HG03460 (cell line): ENCODE measurements at regions not wholly inside any gene's neighbourhood (a gene's known extent, or its start where the extent isn't known, plus 50 kb on each side); places are given as distances from the start of the nearest gene placed in this dataset.
"Not testable (repeated sequence)": the region's sequence is repeated elsewhere in the genome, so short reads cannot be mapped to it uniquely, and the experiment has no call there.

ENCODE experiments used
- ATAC-seq: cut with Tn5 transposase; IDR thresholded peaks from one replicate; pipeline ENCODE4 v1.9.1; 2021; ENCODE audit not compliant: unreplicated experiment

- no peak for ATAC-seq
Observed at GRCh38 chr20:57780398-57780797, 70.6 kb upstream of the PMEPA1 start.

DNA sequence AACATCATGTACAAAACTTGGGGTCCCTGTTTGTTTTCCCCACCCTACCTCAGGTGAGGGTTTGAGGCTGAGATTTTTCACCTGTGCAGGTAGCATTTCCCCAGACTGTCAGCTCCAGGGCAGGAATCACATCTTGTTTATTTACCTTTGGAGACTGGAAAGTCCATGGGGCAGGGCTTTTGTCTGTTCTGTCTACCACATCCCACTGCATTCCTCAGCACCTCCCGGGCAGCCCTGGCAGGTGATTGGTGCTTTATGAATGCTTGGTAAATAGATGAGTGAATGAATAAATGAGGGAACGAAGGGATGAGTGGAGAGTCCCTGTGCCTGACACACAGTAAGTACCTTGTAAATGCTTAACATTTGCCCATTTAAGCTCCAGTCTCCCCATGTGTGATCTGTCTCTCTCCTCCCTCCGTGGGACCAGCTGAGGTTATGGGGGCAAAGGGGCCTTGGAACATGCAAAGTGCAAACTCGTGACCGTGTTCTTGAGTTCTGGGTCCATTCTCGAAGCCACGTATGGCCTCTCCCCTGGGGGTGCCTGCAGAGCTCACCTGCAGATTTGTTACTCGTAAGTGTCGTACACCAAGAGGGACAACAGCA, 69.7 kb upstream of the PMEPA1 start:
- no peak for ATAC-seq

DNA sequence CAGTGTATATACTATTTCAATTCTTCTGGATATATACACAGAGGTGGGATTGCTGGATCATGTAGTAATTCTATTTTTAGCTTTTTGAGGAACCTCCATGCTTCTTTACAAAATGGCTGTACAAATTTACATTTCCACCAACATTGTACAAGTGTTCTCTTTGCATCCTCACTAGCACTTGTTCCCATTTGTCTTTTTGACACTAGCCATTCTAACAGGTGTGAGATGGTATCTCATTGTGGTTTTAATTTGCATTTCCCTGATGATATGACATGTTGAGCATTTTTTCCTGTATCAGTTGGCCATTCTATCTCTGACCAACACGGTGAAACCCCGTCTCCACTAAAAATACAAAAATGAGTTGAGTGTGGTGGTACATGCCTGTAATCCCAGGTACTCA, 68.1 kb upstream of the PMEPA1 start:
- no peak for ATAC-seq

GRCh38 chr20:57774951-57775350, 65.1 kb upstream of the PMEPA1 start:
- ATAC-seq = no peak

DNA sequence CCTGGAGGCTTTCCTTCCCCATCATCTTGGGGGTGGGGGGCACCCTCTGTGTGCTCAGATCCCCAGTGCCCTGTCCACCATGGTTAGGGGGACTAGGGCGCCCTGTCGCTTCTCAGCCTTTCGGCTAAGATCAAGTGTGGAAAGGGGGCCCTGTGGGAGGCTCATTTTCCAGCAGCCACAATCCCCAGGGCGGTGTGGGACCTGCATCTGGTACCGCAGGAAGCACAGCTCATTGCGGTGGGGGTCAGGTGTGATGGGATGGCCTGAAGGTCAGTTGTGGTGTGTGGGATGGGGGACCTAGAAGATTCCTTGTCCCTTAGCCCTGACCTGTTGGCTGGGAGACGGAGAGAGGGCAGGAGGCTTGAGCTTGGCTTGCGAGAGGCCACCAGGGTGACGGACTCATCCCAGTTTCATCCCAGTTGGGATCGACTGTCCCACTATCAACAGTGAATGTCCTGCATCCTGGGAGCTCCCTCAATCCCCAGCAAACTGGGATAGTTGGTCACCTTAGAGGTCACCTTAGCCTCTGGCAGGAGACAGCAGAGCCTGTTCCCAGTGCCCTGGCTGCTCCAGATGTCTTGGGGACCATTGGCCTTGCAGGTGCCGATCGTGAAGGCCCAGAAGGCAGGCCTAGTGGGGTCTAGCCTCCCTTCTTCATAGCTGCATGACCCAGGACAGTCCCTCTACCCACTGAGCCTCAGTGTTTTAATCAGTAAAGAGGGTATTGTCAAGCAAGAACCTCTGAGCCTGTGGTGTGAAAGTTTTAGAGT, 64.5 kb upstream of the PMEPA1 start:
- ATAC-seq = no peak

DNA sequence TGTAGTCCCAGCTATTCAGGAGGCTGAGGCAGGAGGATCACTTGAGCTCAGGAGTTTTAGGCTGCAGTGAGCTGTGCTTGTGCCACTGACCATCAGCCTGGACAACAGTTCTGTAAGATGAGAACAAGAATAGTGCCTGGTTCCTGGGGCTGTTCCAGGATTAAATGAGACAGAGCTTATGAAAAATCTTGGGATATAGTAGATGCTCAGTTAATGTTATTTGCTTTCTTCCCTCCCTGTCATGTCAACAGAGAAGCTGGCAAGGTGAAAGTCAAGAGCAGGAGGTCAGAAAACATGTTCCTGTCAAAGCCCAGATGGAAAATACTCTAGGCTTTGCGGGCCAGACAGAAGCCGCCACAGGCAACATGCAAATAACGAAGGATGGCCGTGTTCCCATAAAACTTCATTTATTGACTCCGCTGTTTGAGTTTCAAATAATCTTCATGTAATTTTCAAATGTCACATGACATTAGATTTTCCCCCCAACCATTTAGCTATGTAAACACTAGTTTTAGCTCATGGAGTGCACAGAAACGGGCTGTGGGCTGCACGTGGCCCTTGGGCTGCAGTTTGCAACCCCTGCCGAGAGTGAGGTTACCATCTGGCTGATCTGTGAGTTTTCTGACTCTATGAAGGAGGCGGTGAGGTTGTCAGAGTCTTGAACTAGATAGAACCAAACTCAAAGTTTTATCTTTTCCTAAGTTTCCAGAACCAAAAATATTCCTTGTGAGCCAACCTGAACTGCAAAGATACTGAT, 63.4 kb upstream of the PMEPA1 start:
- ATAC-seq = no peak

DNA sequence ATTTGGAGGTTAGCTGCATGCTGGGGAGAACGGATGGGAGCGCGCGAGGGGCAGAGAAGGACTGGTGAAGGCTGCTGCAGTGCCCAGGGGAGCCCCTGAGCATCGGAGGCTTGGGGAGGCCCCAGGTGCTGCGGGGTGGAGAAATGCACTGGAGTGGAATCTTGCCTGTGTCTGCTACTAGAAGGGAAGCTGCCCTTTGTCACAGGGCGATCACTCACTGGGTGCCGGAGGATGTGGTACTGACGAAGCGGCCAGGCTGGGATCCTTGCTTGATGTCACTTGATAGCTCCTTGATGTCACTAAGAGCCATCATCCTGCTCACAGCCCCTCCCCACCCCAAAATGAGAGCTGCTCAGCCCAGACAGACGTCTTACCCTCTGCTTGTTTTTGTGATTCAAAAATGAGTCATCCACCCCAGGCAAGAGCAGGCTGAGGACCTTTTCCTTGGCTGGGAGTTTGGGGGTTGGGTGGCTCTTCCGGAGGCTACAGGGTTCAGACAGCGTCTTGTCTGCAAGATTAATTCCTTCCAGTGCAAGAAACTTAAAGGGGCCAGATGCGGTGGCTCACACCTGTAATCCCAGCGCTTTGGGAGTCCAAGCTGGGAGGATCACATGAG, 62.6 kb upstream of the PMEPA1 start:
- ATAC-seq = no peak

- no peak for ATAC-seq
Observed at GRCh38 chr20:57770852-57771720, 61.3 kb upstream of the PMEPA1 start.

DNA sequence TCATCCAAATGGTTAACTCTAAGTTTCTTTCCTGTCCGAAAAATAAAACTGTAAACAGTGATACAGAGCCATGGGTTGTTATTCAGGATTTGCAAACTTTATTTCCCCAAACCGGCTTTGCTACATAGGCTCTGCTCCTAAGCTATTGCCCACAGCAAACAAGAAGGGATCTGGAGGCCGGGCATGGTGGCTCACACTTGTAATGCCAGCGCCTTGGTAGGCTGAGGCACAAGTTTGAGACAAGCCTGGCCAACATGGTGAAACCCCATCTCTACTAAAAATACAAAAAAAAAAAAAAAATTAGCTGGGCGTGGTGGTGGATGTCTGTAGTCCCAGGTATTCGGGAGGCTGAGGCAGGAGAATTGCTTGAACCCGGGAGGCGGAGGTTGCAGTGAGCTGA, 60.6 kb upstream of the PMEPA1 start:
- ATAC-seq = not testable (repeated sequence)

DNA sequence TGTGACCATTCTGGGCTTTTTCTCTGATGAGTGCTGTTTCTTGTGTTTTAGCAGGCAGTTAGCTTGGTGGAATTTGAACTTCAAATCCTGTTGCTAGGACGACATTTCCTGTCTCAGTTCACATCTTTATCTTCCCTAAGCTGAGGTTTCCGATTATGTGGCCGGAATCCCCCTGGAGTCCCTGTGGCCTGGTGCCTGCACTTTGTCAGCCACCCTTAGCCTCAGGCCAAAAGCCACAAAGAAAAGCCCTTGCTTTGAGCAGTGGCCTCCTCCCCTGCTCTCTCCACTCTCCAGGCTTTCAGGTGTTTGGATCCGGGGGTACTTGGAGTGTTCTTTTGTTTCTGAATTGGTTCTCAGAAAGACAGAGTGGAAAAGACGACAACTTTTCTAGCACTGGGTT, 59.9 kb upstream of the PMEPA1 start:
- ATAC-seq = no peak

DNA sequence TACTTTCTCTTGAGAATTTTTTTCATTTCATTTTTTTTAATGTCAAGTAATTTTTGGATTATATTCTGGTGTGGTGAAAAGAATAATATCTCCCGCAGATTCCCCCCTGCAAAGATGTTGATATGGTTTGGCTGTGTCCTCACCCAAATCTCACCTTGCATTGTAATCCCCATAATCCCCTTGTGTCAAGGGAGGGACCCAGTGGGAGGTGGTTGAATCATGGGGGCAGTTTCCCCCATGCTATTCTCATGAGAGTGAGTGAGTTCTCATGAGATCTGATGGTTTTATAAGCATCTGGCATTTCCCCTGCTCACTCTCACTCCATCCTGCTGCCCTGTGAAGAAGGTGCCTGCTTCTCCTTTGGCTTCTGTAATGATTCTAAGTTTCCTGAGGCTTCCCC, 58.7 kb upstream of the PMEPA1 start:
- no peak for ATAC-seq

DNA sequence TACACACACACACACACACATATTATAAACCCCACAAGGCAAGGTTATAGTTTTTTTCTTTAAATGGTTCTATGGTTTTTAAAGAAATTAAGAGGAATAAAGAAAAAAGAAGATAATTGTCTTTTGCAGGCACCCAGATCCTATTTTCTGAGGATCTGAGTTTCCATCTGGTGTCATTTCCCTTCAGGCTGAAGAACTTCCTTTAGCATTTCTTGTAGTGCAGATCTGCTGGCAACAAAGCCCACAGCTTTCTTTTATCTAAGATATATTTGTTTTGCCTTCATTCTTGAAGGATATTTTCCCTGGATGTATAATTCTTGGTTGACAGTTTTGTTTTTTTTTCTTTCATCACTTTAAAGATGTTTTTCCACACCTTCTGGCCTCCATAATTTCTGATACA, 57.6 kb upstream of the PMEPA1 start:
- no peak for ATAC-seq

DNA sequence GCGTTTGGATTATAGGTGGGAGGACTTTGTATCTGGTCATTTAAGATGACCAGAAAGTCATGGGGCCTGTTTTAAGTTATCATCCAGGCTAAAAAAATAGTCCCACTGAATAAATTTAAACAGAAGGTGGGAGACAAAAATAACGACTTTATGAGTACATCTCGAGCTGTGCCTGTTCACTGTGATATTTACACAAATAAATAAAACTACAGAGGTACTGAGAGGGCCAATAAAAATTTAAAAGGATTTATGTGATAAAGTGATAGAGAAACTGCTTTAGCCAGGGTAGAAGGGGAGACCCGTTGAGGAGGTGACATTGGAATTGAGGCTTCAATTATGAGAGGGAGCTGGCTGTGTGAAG, 53.4 kb upstream of the PMEPA1 start:
- no peak for ATAC-seq

DNA sequence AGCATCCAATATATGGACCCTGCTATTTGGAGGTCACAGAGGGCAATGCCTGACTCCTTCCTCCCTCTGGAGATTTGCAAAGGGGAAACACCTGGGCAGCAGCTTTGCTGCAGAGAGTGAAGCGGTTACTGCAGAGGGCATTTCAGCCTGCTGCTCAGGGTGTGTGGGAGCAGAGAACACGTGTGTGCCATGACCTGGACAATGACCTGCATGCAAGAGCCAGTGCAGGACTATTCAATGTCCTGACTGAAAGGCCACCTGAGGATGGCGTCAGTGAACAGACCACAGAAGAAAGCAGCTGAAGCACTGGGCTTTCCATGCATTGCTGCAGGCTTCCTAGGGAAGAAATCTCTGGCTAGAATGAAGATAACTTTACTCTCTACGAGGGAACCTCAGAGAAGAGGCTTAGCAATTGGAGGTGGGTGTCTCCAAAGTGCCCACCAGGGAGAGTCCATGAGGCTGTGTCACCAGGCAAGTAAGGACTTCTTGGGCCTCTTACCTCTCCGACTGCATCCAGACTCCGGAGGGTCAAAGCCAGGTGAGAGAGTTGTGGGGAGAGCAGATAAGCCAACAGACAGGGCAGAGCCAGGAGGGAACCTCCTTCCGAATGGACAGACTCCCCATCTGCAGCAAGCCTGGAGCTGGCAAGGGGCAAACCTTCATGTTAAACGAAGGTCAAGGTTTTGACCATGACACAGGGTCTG, 52.9 kb upstream of the PMEPA1 start:
- ATAC-seq = no peak

- ATAC-seq = no peak
Observed at GRCh38 chr20:57761413-57761734, 51.6 kb upstream of the PMEPA1 start.

DNA sequence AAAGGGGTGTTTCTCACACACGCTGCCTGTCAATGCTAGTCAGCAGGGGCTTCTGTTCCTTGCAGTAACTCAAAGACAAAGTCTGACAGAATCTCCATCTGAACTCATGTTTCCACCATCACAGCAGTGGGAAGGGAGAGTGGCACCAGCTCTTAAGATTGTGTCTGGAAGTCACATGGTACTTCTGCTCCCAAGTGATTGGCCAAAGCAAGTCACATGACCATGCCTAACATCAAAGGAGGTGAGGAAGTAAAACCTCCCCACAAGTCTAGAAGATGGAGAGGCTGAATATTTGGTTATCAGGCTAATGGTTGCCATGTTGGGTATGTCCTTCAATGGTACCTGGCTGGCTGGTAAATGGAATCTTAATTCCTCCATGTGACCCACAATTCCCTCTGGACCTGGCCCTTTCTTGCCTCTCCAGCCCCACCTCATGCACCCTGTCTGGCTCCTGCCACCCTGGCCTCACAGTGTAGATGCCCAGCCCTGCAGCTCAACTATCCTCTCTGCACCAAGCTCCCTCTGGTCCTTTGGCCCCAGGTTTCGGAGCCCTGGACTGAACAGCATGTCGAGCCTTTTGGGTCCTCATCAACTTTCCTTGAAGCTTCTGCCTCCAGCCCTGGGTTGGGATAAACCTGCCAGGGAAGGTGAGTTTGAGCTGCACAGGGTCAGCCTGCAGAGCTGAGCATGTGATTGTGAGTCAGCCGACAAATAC, 51.0 kb upstream of the PMEPA1 start:
- no peak for ATAC-seq

GRCh38 chr20:57759724-57760123, 49.9 kb upstream of the PMEPA1 start:
- no peak for ATAC-seq
